GM21717 (cell line): ENCODE measurements at regions not wholly inside any gene's neighbourhood (a gene's known extent, or its start where the extent isn't known, plus 50 kb on each side); places are given as distances from the start of the nearest gene placed in this dataset.

Source experiments
- ATAC-seq: cut with Tn5 transposase; IDR thresholded peaks from one replicate; pipeline ENCODE4 v1.9.1; 2021; ENCODE audit warnings: mild to moderate bottlenecking, moderate library complexity; ENCODE audit not compliant: unreplicated experiment

DNA sequence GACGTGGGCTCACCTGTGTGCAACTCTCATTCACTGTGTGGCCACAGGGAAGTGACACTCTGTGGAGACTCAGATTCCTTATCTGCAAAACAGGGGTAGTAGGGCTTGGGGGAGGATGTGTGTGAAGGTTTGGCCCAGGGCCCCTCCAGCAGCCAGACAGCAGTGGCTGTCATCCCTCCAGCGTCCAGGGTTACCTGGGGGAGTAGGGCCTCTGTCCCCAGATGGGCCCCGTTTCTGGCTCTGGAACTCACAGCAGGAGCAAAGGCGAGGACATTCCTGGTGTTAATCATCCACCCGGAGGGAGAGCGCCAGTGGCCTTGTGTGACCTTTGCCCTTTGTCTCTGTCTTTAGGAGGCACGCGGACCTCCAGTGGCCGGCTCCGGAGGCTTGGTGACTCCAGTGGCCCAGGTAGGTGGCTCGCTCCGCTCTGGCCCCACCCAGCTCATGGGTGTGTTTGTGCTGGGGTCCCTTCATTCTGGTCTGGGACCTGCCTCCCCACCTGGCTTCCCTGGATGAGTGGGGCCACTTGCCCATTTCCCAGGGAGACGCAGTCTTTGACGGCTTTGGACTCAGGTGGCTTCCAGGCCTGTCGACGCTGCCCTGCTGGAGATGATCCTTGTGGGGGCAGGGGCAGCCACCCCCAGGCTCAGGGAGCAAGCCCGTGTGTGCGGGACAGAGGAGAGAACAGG, 166.2 kb downstream of the SEC14L1 start:
- no peak for ATAC-seq

DNA sequence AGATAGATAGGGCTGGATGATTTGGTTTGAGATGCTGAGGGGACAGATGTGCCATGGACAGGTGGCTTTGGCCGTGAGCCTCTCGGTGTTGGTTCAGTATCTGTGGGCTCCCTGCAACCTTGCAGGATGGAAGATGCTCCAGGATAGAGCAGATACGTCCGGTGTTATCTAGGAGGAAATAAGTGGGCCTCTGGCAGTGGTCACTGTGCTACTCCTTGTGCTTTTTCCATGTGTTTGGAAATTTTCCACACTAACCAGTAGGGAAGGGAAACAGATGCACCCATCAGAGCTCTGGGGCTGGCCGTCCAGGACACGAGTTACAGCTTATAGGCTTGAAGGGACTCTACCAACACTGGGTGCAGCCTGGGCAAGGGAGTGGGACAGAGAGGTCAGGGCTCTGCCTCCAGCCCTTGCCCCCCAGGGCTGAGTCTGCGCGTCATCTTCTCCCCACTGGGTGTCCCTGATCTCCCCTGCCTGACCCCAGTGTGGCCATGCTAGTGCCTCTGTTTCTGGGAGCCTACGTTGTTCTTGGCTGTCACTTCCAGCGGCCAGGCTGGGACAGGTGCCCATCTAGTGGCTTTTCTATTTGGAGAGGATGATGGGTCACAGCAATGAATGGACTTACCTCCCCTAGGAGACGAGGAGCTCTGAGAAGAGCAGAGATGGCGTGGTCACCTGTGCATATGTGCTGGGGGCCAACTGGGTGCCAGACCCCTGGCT, 166.9 kb downstream of the SEC14L1 start:
- ATAC-seq = no peak

DNA sequence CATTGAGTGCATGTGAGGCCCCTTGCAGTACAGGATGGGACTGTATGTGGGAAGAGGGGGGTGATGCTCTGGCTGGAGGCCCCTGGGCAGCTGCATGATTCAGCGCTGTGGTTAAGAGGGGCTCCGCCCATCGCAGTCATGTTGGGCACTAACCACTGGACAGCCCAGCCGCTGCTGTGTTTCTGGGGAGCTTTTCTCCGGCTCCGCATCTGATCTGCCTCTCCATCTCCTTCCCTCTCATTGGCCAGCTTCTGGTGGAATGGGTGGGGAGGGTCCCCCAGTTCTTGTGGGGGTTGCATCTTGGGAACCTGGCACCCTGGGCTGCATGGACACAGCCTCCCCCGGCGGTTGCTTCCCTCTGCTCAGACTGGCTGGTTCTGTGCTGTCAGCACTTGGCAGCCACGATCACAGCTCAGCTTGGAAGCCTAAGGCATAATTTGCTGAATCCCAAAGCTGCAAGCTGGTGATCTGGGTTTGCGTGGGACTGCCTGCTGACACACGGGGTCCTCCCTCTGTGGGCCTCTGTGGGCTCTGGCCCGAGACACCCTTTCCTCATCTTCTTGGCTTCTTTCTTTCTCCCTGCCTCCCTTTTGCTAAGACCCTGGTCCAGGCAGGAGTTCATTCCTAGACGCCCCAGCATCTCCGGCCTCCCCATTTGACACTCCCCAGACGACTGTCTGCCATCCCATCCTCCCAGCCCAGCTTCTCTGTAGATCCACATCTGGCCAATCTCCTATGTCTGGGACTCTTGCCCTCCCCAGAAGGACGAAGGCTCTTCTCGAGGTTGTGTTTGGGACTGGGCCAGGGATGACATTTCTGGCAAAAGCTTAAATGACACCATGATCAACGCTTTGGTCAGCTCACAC, 168.3 kb downstream of the SEC14L1 start:
- ATAC-seq = no peak

DNA sequence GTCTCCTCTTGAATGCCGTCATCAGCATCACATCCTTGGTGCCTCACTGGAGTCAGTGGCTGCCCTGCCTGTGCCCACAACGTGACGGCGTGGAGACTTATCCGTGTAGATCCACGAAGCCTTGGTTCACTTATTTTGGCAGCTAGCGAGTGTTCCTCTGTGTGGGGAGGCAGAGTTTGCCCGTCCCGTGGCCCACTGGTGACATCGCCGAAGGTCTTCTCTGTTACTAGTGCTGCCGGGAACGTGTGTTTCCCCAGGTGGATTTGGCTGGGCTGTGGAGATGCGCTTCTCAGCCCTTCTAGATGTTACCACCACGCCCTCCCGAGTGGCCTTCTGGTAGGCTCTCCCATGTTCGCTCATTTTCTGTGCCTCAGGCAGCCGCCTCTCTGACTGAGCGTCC, 169.6 kb downstream of the SEC14L1 start:
- ATAC-seq = no peak

DNA sequence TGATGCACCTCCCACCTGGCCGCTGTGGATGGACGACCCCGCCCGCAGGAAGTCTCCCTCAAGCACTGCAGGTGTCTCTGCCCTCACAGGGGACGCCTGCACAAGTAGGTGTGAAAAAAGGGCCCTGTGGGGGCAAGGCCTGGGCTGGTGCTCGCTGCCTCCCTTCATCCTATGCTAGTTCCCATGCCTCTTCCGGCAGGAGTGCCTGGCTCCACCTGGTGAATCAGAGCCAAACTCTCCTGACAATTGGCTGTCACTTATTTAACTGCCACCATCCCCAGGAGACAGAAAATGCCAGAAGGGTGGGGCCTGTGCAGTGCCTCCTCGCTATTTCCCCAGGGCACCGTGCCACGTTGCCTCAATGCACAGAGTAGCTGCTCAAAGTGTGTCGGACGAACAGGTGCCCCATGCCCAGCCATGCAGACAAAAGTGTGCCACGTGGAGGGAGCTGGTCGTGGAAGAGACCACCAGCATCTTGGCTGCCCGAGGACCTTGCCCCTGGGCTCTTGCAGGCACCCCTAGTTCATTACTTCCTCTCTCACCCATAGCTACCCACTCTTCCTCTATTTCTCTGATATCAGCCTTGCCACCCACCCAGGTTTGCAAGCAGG, 170.7 kb downstream of the SEC14L1 start:
- ATAC-seq = no peak

DNA sequence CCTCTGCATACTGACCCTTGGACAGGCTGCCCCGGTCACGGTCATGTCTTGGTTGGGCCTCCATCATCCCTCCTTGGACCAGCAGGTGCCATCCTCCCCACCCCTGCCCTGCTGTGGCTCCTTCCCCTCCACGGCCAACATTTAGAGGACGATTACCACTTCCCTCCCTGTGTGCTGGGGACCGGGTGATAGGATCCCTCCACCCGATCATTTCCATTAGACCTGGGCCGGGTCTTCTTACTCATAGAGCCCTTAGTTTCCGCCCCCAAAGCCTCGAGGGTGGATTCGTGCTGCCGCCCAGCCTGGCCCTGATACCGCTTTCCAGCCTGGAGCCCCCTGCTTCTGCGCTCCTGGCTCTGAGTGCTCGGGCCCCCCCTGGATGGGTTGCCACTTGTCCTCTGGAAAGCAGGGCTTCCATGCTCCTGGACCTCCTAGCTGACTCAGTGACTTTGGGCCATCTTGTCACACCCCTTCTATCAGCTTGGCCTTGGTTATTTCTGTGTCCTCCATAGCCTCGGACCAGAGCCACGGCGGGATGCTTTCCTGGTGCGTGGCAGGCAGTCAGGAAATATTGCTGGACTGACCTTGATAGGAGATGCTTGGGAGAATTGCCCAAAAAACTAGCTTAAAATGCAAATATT, 171.4 kb downstream of the SEC14L1 start:
- no peak for ATAC-seq

DNA sequence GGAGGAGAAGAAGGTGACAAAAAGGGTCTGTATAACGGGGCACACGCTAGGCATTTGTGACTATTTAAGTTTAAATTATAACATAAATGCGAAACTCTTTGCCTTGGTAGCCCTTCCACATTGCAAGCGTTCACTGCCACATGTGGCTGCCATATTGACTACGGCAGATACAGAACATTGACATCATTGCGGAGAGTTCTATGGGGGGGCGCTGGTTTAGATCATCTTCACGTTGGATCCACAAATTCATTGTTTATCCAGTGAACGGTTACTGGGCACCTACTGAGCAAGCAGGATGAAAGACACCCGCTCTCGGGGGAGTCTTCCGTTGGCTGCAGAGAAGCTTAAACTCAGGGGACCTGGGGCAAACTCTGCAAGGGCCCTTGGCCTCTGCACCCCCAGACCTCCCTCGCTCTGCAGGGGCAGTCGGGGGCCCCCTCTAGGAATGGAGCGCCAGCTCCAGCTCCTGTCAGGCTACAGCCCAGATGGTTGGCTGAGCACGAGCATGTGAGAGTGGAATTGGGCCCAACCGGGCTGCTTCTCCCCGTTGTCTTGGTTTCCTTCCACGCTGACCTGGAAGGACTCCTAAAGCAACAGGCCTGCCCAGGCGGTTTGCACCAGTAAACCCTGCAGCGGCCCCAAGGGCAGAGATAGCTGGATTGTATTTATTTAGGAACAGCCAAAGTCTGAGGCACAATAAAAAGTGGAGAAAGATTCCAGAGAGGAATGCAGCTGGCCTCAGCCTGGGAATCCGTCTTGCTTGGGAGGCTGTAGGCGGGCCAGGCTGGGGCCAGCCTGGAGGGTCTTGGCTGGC, 172.2 kb downstream of the SEC14L1 start:
- ATAC-seq = no peak

DNA sequence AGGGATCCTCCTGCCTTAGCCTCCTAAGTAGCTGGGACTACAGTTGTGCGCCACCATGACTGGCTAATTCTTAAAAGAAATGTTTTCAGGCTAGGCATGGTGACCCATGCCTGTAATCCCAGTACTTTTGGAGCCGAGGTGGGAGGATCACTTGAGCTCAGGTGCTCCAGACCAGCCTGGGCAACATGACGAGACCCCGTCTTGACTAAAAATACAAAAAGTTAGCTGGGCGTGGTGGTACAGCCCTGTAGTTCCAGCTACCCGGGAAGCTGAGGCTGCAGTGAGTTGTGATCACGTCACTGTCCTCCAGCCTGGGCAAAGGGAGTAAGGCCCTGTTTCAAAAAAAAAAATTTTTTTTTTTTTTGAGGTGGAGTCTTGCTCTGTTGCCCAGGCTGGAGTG, 173.1 kb downstream of the SEC14L1 start:
- ATAC-seq = no peak

DNA sequence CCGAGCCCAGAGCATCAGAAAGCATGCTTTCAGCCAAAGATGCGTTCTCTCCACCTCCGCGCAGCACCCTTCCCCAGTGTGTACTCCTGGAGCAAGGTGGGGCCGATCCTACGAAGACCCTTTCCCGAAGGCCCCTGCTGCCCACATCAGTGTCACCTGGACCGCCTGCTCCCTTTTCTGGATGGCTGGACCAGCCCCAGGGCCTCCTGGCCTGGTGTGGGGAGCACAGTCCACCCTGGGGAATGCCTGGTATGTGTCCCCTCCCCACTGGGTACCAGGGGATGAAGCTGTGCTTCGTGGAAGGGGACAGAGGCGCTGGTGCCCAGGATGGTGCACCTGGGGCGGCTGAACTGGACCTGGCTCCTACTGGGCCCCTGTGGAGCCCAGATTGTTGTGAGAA, 173.8 kb downstream of the SEC14L1 start:
- ATAC-seq = no peak

DNA sequence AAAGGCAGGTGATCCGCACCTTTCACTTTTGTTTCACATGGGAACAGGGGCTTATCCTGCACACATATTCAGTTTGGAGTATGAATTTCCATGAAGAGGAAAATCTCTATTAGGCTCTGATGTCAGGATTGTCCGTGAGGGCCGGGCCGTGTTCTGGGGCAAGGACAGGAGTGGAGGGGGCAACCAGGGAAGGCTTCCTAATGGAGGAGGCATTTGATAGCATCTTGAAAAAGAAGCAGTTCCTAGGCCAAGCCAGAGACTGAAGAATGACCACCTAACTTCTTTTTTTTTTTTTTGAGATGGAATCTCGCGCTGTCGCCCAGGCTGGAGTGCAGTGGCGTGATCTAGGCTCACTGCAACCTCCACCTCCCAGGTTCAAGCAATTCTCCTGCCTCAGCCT, 174.2 kb downstream of the SEC14L1 start:
- no peak for ATAC-seq

DNA sequence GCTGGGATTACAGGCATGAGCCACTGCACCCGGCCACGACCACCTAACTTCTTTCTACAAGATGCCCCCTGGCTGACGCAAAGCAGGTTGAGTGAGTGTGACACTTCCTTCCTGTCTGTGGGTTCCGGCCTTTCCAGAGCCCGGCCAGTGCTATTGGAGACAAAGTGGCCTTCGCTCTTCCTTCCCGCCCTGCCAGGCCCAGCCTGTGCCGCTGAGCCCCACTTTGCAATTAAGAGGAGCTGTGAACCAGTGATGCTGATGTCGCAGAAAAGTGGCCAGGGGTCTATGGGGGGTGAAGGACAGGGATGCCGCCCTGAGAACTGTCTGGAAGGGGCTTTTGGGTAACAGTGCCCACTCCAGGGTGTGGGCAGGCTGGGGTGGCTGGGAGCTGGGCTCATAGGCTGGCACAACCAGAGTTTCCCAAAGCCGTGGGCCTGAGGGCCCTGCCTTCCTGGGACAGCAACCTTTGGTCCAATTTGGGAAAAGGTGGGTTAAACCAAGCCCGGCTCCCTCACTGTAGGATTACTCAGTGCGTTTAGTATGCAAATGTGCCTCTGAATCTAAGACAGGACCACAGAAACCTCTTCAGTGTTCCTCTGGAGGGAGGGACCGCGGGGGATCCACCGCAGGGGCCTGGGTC, 174.9 kb downstream of the SEC14L1 start:
- ATAC-seq = no peak

DNA sequence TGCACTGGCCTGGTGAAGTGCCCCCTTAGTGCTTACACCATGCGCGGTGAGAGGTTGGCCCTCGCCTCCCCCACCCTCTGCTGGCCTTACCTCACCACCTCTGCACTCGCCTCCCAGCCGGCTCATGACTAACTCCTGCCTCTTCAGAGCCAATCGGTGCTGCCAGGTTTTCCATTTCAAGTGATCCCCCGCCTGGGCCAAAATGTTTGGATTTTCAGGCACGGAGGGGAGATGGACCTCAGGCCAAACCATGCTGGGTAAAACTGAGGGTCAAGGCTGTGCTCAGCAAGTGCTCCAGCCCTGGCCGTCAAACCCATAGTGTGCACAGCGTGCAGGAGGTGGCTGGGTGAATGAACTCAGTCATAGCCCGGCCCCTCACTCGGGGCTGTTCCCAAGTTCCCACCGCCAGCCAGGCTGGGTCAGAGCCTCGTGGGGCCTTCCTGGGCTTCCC, 175.4 kb downstream of the SEC14L1 start:
- no peak for ATAC-seq

DNA sequence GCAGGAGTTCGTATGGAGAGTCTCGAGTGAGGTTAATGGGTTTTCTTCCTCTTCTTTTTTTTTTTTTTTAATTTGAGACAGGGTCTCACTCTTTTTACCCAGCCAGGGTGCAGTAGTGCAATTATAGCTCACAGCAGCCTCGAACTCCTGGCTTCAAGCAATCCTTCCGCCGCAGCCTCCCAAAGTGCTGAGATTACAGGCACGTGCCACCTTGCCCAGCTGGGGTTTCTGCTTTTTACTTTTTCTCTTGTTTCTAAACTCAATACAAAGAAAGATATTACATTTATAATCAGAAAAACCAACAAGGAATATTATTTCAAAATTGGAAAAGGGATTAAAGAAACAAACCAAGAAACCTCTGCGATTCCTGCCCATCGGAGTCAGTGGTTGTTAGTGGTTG, 175.9 kb downstream of the SEC14L1 start:
- ATAC-seq = no peak

DNA sequence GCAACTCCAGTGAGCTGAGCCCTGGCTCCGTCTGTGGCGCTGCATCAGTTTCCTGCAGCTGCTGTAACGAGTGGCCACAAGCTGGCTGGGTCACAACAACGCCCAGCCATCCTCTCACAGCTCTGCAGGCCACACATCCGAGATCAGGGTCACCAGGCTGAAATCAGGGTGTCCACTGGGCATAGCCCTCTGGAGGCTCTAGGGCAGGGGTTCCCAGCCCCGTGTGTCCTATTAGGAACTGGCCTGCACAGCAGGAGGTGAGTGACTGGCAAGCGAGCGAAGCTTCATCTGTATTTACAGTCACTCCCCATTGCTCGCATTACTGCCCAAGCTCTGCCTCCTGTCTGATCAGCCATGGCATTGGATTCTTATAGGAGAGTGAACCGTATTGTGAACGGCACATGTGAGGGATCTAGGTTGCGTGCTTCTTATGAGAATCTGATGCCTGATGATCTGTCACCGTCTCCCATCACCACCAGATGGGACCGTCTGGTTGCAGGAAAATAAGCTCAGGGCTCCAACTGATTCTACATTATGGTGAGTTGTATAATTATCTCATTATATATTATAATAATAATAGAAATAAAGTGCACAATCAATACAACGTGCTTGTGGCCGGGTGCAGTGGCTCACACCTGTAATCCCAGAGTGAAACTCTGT, 176.5 kb downstream of the SEC14L1 start:
- no peak for ATAC-seq

DNA sequence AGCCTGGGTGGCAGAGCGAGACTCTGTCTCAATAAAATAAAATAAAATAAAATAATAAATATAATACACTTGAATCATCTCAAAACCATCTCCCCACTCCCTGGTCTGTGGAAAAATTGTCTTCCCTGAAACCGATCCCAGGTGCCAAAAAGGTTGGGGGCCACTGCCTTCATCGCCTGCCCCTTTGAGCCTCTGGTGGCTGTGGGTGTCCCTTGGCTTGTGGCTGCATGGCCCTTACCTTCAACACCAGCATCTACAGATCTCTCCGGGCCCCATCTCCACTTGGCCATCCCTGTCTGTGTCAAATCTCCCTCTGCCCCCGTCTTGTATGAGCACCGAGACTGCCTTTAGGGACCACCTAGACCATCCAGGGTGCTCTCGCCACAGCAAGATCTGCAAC, 177.3 kb downstream of the SEC14L1 start:
- ATAC-seq = no peak

DNA sequence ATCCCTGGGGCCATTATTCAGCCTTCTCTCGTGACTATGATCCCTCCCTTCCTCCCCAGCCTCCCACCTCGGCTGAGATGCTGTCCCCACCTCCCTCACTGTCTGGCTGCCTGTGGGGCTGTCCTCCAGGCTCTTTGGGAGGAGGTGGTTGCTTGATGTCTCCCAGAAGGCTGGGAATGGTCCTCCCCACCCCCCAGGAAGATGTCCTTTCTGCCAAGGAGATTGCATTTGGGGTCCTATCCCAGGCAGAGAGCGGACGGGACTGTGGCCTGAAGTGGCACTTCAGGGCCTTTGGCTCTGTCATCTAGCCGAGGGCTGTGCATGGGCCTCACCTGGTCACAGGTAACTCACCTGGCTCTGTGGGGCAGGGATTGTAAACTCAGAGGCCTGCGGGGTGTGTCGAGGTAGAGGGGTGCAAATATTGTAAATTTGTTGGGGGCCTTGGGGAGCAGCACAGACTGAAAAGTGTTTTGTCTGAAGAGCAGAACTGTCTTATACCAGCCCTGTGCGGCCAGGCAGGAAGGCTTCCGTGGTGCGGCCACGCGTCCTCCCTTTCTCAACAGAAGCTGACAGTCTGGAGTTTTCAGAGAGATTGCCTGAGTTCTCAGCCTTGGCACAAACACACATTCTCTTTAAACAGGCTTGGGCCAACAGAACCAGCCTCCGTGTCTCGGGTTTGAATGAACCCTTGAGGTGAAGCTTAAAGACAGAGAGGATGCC, 177.9 kb downstream of the SEC14L1 start:
- ATAC-seq = no peak

DNA sequence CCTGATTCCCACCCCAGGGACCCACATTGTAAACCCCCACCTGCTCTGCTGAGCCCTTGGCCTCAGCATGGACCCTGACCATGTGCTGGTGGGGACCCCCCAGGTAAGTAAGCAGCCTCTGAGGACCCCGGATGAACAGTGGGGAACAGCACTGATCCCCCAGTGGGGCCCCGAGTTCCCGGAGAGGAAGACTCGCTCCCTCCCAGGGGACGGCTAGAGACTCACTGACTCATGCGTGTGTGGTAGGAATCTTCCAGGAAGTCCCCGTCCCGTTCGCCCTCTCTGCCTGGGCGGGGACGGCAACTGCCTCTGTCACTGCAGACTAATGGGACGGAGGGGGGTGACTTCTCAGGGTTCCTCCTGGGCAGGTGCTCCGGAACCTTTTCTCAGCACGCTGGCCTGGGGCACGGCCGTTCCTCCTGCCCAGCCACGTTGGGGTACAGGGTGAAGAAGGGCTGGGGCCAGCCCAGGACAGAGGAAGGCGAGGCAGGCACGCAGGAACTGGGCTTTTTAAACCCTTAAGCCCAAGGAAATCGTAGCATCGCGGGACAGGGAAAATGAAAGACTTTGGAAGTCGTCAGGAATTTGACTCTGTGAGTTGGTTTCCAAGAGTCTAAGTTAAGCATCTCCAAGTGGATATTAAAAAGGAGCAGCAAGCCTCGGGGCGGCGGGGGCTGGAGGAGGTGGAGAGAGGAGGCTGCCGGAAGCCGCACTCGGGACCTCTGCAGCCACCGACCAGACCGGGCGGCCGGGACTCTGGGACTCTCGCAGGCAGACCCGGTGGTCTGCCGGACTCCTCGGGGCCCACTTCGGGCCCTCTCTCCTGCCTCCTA, 178.7 kb downstream of the SEC14L1 start:
- ATAC-seq = no peak
